ENCODE measurements at regions not wholly inside any gene's neighbourhood (a gene's known extent, or its start where the extent isn't known, plus 50 kb on each side); places are given as distances from the start of the nearest gene placed in this dataset.
"Not testable (repeated sequence)": the region's sequence is repeated elsewhere in the genome, so short reads cannot be mapped to it uniquely, and the experiment has no call there.

GRCh38 chr6:19694697-19695096 lies 142.5 kb upstream of the ID4 start:
- no peak for DNase-seq (ENCODE audit: low spot score)

- DNase-seq (ENCODE audit: low spot score), result no peak
These were observed 139.4 kb upstream of the ID4 start for GRCh38 chr6:19697744-19698290.

- DNase-seq (ENCODE audit: low spot score), result no peak
These were observed 137.2 kb upstream of the ID4 start for GRCh38 chr6:19699932-19700331.

- DNase-seq (ENCODE audit: low spot score), result no peak
These were observed 131.6 kb upstream of the ID4 start for GRCh38 chr6:19705606-19706005.

GRCh38 chr6:19712012-19712688 lies 125.0 kb upstream of the ID4 start:
- no peak for DNase-seq (ENCODE audit: low spot score)

GRCh38 chr6:19712998-19713397 lies 124.2 kb upstream of the ID4 start:
- DNase-seq (ENCODE audit: low spot score), result no peak

- no peak for DNase-seq (ENCODE audit: low spot score)
These were observed 123.8 kb upstream of the ID4 start for GRCh38 chr6:19713411-19713810.

- DNase-seq (ENCODE audit: low spot score), result no peak
These were observed 123.2 kb upstream of the ID4 start for GRCh38 chr6:19713984-19714383.

GRCh38 chr6:19714434-19715166 lies 122.6 kb upstream of the ID4 start:
- no peak for DNase-seq (ENCODE audit: low spot score)

- DNase-seq (ENCODE audit: low spot score), result no peak
These were observed 122.0 kb upstream of the ID4 start for GRCh38 chr6:19715167-19715551.

- no peak for DNase-seq (ENCODE audit: low spot score)
These were observed 117.5 kb upstream of the ID4 start for GRCh38 chr6:19719691-19720128.

- DNase-seq (ENCODE audit: low spot score), result no peak
These were observed 115.3 kb upstream of the ID4 start for GRCh38 chr6:19721766-19722377.

- no peak for DNase-seq (ENCODE audit: low spot score)
These were observed 114.2 kb upstream of the ID4 start for GRCh38 chr6:19722999-19723398.

- DNase-seq (ENCODE audit: low spot score), result no peak
These were observed 113.6 kb upstream of the ID4 start for GRCh38 chr6:19723545-19723944.

GRCh38 chr6:19725436-19725835 lies 111.7 kb upstream of the ID4 start:
- DNase-seq (ENCODE audit: low spot score), result not testable (repeated sequence)

GRCh38 chr6:19731282-19731681 lies 105.9 kb upstream of the ID4 start:
- DNase-seq (ENCODE audit: low spot score), result no peak

GRCh38 chr6:19734061-19734460 lies 103.1 kb upstream of the ID4 start:
- no peak for DNase-seq (ENCODE audit: low spot score)

GRCh38 chr6:19734519-19734918 lies 102.7 kb upstream of the ID4 start:
- no peak for DNase-seq (ENCODE audit: low spot score)

- DNase-seq (ENCODE audit: low spot score), result no peak
These were observed 101.1 kb upstream of the ID4 start for GRCh38 chr6:19736066-19736465.

GRCh38 chr6:19738010-19738409 lies 99.2 kb upstream of the ID4 start:
- DNase-seq (ENCODE audit: low spot score), result no peak

GRCh38 chr6:19749722-19750121 lies 87.4 kb upstream of the ID4 start:
- DNase-seq (ENCODE audit: low spot score), result no peak

GRCh38 chr6:19752746-19753145 lies 84.4 kb upstream of the ID4 start:
- no peak for DNase-seq (ENCODE audit: low spot score)

GRCh38 chr6:19753826-19754225 lies 83.3 kb upstream of the ID4 start:
- no peak for DNase-seq (ENCODE audit: low spot score)

All from HuH-7 (cell line).